Activated B cell treated with CpG ODN at 0.5 μM for 24 hours (primary cell): ENCODE measurements at regions not wholly inside any gene's neighbourhood (a gene's known extent, or its start where the extent isn't known, plus 50 kb on each side); places are given as distances from the start of the nearest gene placed in this dataset.
"Not testable (repeated sequence)": the region's sequence is repeated elsewhere in the genome, so short reads cannot be mapped to it uniquely, and the experiment has no call there.

Experiments used
- ATAC-seq: fragments of 200-7000 bp; cut with Tn5 transposase; one replicate; pipeline ENCODE4 v1.10.0; 2021; ENCODE audit warnings: low read depth, mild to moderate bottlenecking, moderate library complexity
- CTCF ChIA-PET: fragments of 350-600 bp; sonication (Branson Sonifier 250); formaldehyde crosslinking; loops from one replicate; lab custom pipeline; 2021; ENCODE audit warnings: antibody characterized with exemption; lab: Charles Lee
- POLR2A ChIA-PET: fragments of 350-600 bp; sonication (Branson Sonifier 250); formaldehyde crosslinking; loops from one replicate; lab custom pipeline; 2021; ENCODE audit warnings: antibody characterized with exemption; lab: Charles Lee
- DNase-seq: peaks from one replicate; pipeline ENCODE4 v3.0.0; 2022
- H3K27ac Mint-ChIP-seq: one replicate; pipeline ENCODE4 v1.8.0; 2020; ENCODE audit warnings: mixed read lengths
- H3K27me3 Mint-ChIP-seq: one replicate; pipeline ENCODE4 v1.8.0; 2021; ENCODE audit warnings: mixed read lengths
- H3K36me3 Mint-ChIP-seq: one replicate; pipeline ENCODE4 v1.8.0; 2021; ENCODE audit warnings: low read depth, mixed read lengths
- H3K4me1 Mint-ChIP-seq: one replicate; pipeline ENCODE4 v1.8.0; 2021; ENCODE audit warnings: mixed read lengths
- H3K4me3 Mint-ChIP-seq: one replicate; pipeline ENCODE4 v1.8.0; 2020; ENCODE audit warnings: mild to moderate bottlenecking, mixed read lengths
- H3K9me3 Mint-ChIP-seq: one replicate; pipeline ENCODE4 v1.8.0; 2020; ENCODE audit warnings: mixed read lengths
- CTCF ChIP-seq: fragments of 200-600 bp; IDR thresholded peaks from one replicate; pipeline ENCODE4 v1.8.0; 2022; ENCODE audit warnings: antibody characterized with exemption, mild to moderate bottlenecking
- intact Hi-C: fragments of 100-400 bp; cut with micrococcal nuclease; formaldehyde crosslinking; loops from one replicate; pipeline ENCODE4 v1.15.1; 2024

GRCh38 chr4:175330236-175330635 is 412.1 kb downstream of the ADAM29 start:
- no peaks in the 10 kb centered on the region for H3K36me3 Mint-ChIP-seq
- no peaks in the 10 kb centered on the region for H3K9me3 Mint-ChIP-seq
- no peak overlapping the region for H3K27ac Mint-ChIP-seq
- no peak overlapping the region for H3K4me3 Mint-ChIP-seq
- no peaks in the 10 kb centered on the region for H3K4me1 Mint-ChIP-seq
- ATAC-seq (no peak), DNase-seq (no peak)
- no peak for TF ChIP-seq CTCF
- H3K27me3 Mint-ChIP-seq = no peaks in the 10 kb centered on the region
- ChIA-PET POLR2A (no interaction called here), CTCF (no interaction called here)
- intact Hi-C loops = no loop called here

GRCh38 chr4:175330652-175331051 is 412.5 kb downstream of the ADAM29 start:
- no peak for ATAC-seq
- POLR2A ChIA-PET = no interaction called here
- H3K4me1 Mint-ChIP-seq = no peaks in the 10 kb centered on the region
- no peak overlapping the region for H3K27ac Mint-ChIP-seq
- no peaks in the 10 kb centered on the region for H3K9me3 Mint-ChIP-seq
- CTCF ChIA-PET = no interaction called here
- intact Hi-C loops = no loop called here
- H3K27me3 Mint-ChIP-seq = no peaks in the 10 kb centered on the region
- no peak overlapping the region for H3K4me3 Mint-ChIP-seq
- no peaks in the 10 kb centered on the region for H3K36me3 Mint-ChIP-seq
- TF ChIP-seq CTCF = no peak
- DNase-seq = no peak

- Mint-ChIP-seq H3K4me1 (no peaks in the 10 kb centered on the region), H3K9me3 (no peaks in the 10 kb centered on the region), H3K4me3 (no peak overlapping the region), H3K27ac (no peak overlapping the region), H3K27me3 (no peaks in the 10 kb centered on the region), H3K36me3 (no peaks in the 10 kb centered on the region)
- intact Hi-C loops = no loop called here
- no peak for ATAC-seq
- TF ChIP-seq CTCF = no peak
- ChIA-PET POLR2A (no interaction called here), CTCF (no interaction called here)
- DNase-seq = no peak
These were observed 417.2 kb downstream of the ADAM29 start for GRCh38 chr4:175335331-175335730.

GRCh38 chr4:175336570-175336969 is 418.4 kb downstream of the ADAM29 start:
- H3K27me3 Mint-ChIP-seq, CTCF ChIA-PET, H3K4me1 Mint-ChIP-seq, H3K27ac Mint-ChIP-seq, intact Hi-C loops, DNase-seq, H3K9me3 Mint-ChIP-seq, ATAC-seq, POLR2A ChIA-PET, H3K36me3 Mint-ChIP-seq, H3K4me3 Mint-ChIP-seq: not testable (repeated sequence)

GRCh38 chr4:175339100-175339707 is 421.0 kb downstream of the ADAM29 start:
- Mint-ChIP-seq H3K36me3 (no peaks in the 10 kb centered on the region), H3K27me3 (no peaks in the 10 kb centered on the region), H3K4me3 (no peak overlapping the region), H3K27ac (no peak overlapping the region), H3K4me1 (no peaks in the 10 kb centered on the region), H3K9me3 (peaks cover 5% of the 10 kb centered on the region)
- ATAC-seq (no peak), DNase-seq (no peak)
- TF ChIP-seq CTCF = no peak
- CTCF ChIA-PET = no interaction called here
- intact Hi-C loops = no loop called here
- POLR2A ChIA-PET = no interaction called here

GRCh38 chr4:175341203-175341755 is 423.1 kb downstream of the ADAM29 start:
- H3K9me3 Mint-ChIP-seq = peaks cover 8% of the 10 kb centered on the region
- H3K27me3 Mint-ChIP-seq = no peaks in the 10 kb centered on the region
- no peak overlapping the region for H3K27ac Mint-ChIP-seq
- H3K4me3 Mint-ChIP-seq = no peak overlapping the region
- CTCF ChIA-PET = no interaction called here
- intact Hi-C loops = no loop called here
- no peak for TF ChIP-seq CTCF
- POLR2A ChIA-PET = no interaction called here
- ATAC-seq (no peak), DNase-seq (no peak)
- no peaks in the 10 kb centered on the region for H3K36me3 Mint-ChIP-seq
- H3K4me1 Mint-ChIP-seq = no peaks in the 10 kb centered on the region
